Parathyroid adenoma (tissue), 2 donors: ENCODE measurements at regions not wholly inside any gene's neighbourhood (a gene's known extent, or its start where the extent isn't known, plus 50 kb on each side); places are given as distances from the start of the nearest gene placed in this dataset.

Experiments used
- H2AFZ ChIP-seq: fragments of 300-600 bp; sonication (generic); one replicate; pipeline ENCODE4 v1.7.0; 2017; ENCODE audit warnings: antibody characterized with exemption, mild to moderate bottlenecking
- H3K27ac ChIP-seq: fragments of 300-600 bp; sonication (generic); one replicate; pipeline ENCODE4 v1.7.0; 2017
- H3K27me3 ChIP-seq: fragments of 300-600 bp; sonication (generic); one replicate; pipeline ENCODE4 v1.7.0; 2017; ENCODE audit warnings: low read length; ENCODE audit not compliant: control insufficient read depth, insufficient read depth
- H3K36me3 ChIP-seq: fragments of 300-600 bp; sonication (generic); one replicate; pipeline ENCODE4 v1.7.0; 2017; ENCODE audit warnings: low read length; ENCODE audit not compliant: control insufficient read depth, insufficient read depth
- H3K4me1 ChIP-seq: fragments of 300-600 bp; sonication (generic); one replicate; pipeline ENCODE4 v1.7.0; 2017; ENCODE audit warnings: control low read depth
- H3K4me2 ChIP-seq: fragments of 300-600 bp; sonication (generic); one replicate; pipeline ENCODE4 v1.7.0; 2017; ENCODE audit warnings: low read length
- H3K4me3 ChIP-seq: fragments of 300-600 bp; sonication (generic); one replicate; pipeline ENCODE4 v1.7.0; 2017; ENCODE audit warnings: low read depth, low read length
- H3K79me2 ChIP-seq: fragments of 300-600 bp; sonication (generic); one replicate; pipeline ENCODE4 v1.7.0; 2017; ENCODE audit warnings: control low read depth
- H3K9ac ChIP-seq: fragments of 300-600 bp; sonication (generic); one replicate; pipeline ENCODE4 v1.7.0; 2017; ENCODE audit warnings: mild to moderate bottlenecking
- H3K9me3 ChIP-seq: fragments of 300-600 bp; sonication (generic); one replicate; pipeline ENCODE4 v1.7.0; 2017; ENCODE audit warnings: low read length; ENCODE audit not compliant: control insufficient read depth
- TF ChIP-seq, protein P1 (sequence below): fragments of 300-600 bp; sonication (generic); IDR thresholded peaks from one replicate; pipeline ENCODE4 v1.7.0; 2017; ENCODE audit warnings: antibody characterized with exemption, mild to moderate bottlenecking
- donor health status: primary hyperparathyroidism.

DNA sequence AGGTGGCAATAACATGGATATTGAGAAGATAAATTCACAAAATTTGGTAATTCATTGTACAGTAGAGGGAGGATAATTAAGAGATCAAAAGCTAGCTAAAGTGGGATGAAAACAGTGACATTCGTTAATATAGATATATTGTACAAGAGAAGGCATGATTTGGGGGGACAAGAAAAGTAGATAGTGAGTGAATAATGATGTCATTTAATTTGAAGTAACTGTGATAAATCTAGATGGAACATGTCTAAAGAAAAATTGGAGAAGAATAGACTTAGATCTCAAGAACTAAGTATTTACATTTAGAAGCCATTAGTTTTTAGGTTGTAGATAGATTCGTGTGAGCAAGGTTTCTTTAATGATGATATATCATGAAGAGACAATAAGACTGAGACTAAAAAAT lies 594.0 kb upstream of the RGS18 start:
- Histone ChIP-seq H3K9ac (no peak overlapping the region), H3K36me3 (no peaks in the 10 kb centered on the region), H3K4me1 (no peaks in the 10 kb centered on the region), H3K4me3 (no peak overlapping the region), H3K27ac (no peak overlapping the region), H2AFZ (no peak overlapping the region), H3K79me2 (no peaks in the 10 kb centered on the region), H3K4me2 (no peak overlapping the region), H3K27me3 (no peaks in the 10 kb centered on the region), H3K9me3 (no peaks in the 10 kb centered on the region)
- TF ChIP-seq, protein P1, sequence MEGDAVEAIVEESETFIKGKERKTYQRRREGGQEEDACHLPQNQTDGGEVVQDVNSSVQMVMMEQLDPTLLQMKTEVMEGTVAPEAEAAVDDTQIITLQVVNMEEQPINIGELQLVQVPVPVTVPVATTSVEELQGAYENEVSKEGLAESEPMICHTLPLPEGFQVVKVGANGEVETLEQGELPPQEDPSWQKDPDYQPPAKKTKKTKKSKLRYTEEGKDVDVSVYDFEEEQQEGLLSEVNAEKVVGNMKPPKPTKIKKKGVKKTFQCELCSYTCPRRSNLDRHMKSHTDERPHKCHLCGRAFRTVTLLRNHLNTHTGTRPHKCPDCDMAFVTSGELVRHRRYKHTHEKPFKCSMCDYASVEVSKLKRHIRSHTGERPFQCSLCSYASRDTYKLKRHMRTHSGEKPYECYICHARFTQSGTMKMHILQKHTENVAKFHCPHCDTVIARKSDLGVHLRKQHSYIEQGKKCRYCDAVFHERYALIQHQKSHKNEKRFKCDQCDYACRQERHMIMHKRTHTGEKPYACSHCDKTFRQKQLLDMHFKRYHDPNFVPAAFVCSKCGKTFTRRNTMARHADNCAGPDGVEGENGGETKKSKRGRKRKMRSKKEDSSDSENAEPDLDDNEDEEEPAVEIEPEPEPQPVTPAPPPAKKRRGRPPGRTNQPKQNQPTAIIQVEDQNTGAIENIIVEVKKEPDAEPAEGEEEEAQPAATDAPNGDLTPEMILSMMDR, result no peak

DNA sequence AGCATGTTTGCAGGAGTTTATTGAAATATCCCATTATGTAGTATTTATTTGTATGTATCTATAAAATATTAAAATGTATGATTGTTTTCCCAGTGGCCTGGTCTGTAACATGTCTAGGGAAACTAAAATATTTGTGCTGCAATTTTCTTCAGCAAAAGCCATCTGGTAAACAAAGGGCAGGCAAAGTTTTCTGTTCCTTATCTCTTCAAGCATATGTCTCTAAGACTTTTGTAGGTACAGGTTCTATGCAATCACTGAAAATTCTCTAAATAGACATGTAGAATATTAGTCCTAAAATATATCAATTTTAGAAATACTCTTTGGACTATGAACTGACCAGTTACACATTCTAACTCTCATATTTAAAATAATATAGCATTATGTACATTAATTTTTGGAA lies 585.8 kb upstream of the RGS18 start:
- TF ChIP-seq, protein P1, result no peak
- Histone ChIP-seq H3K9ac (no peak overlapping the region), H3K9me3 (no peaks in the 10 kb centered on the region), H3K4me3 (no peak overlapping the region), H3K36me3 (no peaks in the 10 kb centered on the region), H2AFZ (no peak overlapping the region), H3K79me2 (no peaks in the 10 kb centered on the region), H3K27me3 (no peaks in the 10 kb centered on the region), H3K4me2 (no peak overlapping the region), H3K4me1 (no peaks in the 10 kb centered on the region), H3K27ac (no peak overlapping the region)

DNA sequence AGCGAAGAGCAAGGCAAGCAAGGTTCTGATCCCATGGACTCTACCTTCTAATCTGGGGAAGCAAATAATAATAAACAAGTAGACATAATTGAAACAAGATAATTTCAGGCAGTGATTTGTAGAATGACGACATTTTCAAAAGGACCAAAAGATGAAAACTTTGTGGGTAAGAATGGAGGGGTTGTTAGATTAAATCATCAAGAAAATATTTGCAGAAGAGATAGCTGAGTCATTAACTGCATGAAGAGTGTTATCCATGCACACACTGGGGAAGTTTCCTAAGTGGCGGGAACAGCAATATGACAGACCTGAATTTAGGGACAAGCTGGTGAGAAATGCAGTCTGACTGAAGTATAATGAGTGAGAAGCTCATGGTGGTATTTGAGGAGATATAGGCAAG lies 583.1 kb upstream of the RGS18 start:
- Histone ChIP-seq H3K36me3 (no peaks in the 10 kb centered on the region), H2AFZ (no peak overlapping the region), H3K9me3 (no peaks in the 10 kb centered on the region), H3K27ac (no peak overlapping the region), H3K9ac (no peak overlapping the region), H3K79me2 (no peaks in the 10 kb centered on the region), H3K4me3 (no peak overlapping the region), H3K4me2 (no peak overlapping the region), H3K27me3 (no peaks in the 10 kb centered on the region), H3K4me1 (no peaks in the 10 kb centered on the region)
- TF ChIP-seq, protein P1, result no peak

DNA sequence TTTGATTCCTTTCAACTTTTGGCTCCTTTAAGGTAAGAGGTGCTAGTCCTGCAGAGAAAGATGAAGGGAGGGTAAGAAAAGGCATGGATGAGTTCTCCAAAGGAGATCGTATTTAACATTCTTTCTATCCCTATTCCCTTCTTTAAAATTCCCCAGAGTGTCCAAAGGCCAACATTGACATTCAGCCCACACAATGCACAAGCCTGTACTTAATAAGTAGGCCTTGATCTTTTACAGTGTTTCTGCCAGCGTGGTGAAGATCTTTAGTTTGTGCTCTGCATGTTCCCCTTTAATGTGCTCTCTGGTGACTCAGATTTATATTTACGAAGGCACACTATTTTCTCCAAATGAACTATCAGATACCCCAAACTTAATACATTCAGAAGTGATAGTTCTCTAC lies 582.5 kb upstream of the RGS18 start:
- H3K4me3 ChIP-seq, result no peak overlapping the region
- no peaks in the 10 kb centered on the region for H3K27me3 ChIP-seq
- H3K4me2 ChIP-seq, result no peak overlapping the region
- TF ChIP-seq, protein P1, result no peak
- no peaks in the 10 kb centered on the region for H3K36me3 ChIP-seq
- H2AFZ ChIP-seq, result no peak overlapping the region
- H3K79me2 ChIP-seq, result no peaks in the 10 kb centered on the region
- no peak overlapping the region for H3K9ac ChIP-seq
- no peaks in the 10 kb centered on the region for H3K9me3 ChIP-seq
- no peaks in the 10 kb centered on the region for H3K4me1 ChIP-seq
- no peak overlapping the region for H3K27ac ChIP-seq

DNA sequence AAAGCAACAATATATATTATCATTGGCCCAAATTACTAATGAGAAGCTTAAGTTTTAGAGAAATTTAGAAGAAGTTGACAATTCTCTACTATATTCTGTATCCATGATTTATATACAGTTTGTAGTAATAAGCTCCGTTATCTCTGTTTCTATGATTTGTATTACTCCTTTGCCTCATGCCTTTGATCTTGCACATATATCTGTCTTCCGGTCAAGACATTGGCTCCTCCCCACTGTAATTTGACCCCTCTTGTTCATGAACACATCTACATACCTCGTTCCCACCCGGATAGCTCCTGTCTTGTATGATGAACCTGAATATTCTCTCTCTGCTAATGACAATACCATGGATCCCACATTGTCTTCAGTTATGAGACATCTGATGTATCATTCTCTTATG lies 581.0 kb upstream of the RGS18 start:
- Histone ChIP-seq H3K27me3 (no peaks in the 10 kb centered on the region), H3K4me1 (no peaks in the 10 kb centered on the region), H3K27ac (no peak overlapping the region), H3K36me3 (no peaks in the 10 kb centered on the region), H3K4me3 (no peak overlapping the region), H3K4me2 (no peak overlapping the region), H3K9me3 (no peaks in the 10 kb centered on the region), H3K79me2 (no peaks in the 10 kb centered on the region), H2AFZ (no peak overlapping the region), H3K9ac (no peak overlapping the region)
- TF ChIP-seq, protein P1, result no peak
